HG03558 (cell line): ENCODE measurements at regions not wholly inside any gene's neighbourhood (a gene's known extent, or its start where the extent isn't known, plus 50 kb on each side); places are given as distances from the start of the nearest gene placed in this dataset.

Experiments
- ATAC-seq: cut with Tn5 transposase; IDR thresholded peaks from one replicate; pipeline ENCODE4 v1.9.1; 2021; ENCODE audit warnings: moderate number of reproducible peaks; ENCODE audit not compliant: unreplicated experiment; ENCODE audit errors: extremely low read depth

DNA sequence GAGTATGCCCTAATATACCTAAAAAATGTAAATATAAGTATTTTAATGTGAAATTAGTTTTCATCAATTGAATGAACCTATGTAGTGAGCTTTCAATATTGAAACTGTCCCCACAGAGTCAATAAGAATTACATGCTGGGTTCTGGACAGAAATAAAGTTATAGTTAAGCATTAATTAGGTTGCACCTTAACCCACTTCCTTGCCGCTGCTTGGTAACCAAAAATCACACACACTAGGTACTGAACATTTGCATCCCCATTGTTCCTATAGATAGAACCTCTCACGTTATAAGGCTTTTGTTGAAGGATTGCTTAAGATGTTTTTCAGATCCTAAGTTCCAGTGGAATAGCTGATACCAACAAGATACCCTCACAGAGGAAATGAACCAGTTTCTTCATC is 237.1 kb upstream of the OPRM1 start:
- ATAC-seq = no peak

GRCh38 chr6:153800580-153801188 is 238.4 kb upstream of the OPRM1 start:
- no peak for ATAC-seq

DNA sequence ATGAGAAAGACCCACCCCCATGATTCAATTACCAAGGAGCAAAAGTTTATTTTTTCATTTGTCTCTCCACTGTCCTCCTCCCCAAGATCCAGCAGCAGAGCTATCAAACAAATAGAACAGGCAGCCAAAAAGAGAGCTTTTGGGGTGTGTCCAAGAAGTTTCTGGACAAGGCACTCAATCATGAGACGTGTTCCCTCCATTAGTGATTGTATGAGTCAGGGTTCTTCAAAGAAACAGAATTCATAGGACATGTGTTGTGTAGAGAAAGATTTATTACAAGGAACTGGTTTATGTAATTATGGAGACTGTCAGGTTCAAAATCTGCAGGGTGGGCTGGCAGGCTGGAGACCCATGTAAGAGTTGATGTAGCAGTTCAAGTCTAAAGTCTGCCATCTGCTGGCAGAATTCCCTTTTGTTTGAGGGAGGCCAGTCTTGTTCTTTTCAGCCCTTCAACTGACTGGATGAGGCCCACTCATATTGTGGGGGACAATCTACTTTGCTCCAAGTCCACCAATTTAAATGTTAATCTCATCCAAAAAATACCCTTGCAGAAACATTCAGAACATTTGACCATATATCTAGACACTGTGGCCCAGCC is 248.1 kb upstream of the OPRM1 start:
- ATAC-seq = no peak

DNA sequence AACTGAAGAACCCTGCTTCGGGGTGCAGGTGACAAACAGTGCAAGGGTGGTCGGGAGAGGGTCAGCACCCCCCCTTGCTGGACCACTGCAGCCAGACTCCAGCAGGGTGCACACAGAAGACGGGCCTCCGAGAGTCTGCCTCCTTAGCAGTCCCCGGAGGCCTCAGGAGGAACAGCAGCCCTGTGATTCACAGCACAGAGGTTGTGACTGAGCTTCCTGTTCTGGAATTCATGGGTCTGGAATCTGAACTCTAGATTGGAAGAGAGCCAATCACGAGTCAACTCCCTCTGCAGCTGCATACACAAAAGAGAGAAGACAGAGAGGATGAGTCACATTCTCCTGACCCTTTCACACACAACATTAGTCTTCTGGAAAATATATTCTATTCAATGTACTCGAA is 249.0 kb upstream of the OPRM1 start:
- no peak for ATAC-seq

GRCh38 chr6:153787341-153787606 is 251.8 kb upstream of the OPRM1 start:
- ATAC-seq = no peak

DNA sequence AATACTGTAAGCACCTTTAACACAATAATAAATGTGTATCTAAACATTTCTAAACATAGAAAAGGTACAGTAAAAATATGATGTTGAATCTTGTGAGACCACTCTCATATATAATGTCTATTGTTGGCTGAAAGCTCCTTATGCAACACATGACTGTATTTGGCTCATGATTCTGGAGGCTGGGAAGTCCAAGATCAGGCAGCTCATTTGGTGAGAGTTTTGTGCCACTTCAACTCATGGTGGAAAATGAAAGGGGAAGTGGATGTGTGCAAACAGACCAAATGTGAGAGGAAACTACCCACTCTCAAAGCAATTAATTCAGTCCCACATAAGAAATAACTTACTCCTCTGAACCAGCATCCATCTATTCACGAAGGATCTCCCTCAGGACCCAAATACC is 257.7 kb upstream of the OPRM1 start:
- ATAC-seq = no peak

DNA sequence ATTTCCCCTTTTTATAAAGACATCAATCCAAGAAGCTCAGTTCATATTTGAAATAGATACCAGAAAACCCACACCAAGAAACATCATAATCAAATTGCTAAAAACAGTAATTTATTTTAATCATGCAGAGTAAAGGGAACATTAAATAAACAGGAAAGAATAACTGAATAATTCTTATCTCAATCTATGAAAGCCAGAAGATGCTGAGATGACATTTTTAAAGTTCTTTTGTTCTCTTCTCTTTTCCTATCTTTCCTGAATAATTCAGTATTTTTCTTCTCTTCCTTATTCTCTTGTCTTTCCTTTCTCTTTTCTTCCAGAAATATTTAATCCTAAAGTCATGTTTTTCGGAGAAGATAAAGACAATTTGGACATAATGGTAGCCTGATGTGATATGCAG is 259.0 kb upstream of the OPRM1 start:
- no peak for ATAC-seq

DNA sequence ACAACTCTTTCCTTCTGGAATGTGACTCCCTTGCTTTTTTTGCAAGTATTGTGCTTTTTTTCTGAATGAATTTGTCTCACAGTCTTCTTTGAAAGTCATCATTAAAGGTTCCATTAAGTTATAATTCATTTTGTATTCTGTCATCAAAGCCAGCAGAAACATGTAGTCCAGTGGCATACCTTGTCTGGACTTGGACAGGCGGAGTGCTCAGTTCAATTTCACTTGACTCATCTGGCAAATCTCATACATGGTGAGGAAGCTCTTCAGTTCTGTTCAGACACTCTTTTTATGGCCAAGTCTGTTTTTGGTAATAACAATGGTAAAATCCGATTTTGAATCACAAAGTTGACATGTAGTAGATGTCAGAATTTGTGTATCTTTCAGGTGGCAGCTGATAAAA is 260.8 kb upstream of the OPRM1 start:
- ATAC-seq = no peak

GRCh38 chr6:153771577-153771976 is 267.5 kb upstream of the OPRM1 start:
- ATAC-seq = no peak

DNA sequence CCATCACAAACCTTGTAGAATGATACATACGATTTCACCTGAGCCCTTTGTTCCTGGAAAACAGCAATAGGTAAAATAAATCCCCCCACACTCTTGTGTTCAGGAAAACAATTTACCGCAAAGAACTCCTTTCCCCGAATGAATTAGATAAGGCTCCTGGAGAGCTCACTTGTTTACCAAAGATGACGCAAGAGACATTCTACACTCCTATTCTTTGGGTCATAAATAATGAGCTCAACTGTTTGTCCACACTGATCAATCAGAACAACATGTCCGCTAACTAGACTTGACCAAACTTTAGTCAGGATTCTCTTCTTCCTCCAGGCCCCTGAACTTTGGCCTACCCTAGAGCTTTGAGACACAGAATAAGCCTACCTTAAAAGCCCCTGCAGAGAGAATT is 271.9 kb upstream of the OPRM1 start:
- ATAC-seq = no peak

GRCh38 chr6:153758516-153758915 is 280.5 kb upstream of the OPRM1 start:
- ATAC-seq = no peak

DNA sequence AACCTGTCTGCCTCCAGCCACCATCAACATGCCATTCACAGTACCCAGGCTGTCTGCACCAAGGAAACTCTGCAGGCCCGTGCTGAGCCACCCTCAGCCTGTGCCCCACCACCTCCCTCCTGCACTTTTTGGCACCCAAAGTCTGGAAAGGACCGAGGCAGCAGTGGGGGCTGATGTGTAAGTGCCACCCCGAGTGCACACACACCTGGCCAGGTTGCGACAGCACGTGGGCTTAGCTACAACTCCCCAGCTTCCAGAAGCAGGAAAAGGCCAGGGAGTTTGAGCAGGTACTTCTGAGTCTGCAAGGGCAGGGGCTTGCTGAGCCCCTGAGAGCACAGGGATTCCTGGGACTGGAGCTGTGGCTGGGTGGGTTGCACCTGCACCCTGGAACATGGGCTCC is 303.3 kb upstream of the OPRM1 start:
- ATAC-seq = no peak

- ATAC-seq = no peak
Measured at GRCh38 chr6:153729189-153729588, 309.9 kb upstream of the OPRM1 start.

- no peak for ATAC-seq
Measured at GRCh38 chr6:153727885-153728284, 311.2 kb upstream of the OPRM1 start.

GRCh38 chr6:153725456-153725855 is 313.6 kb upstream of the OPRM1 start:
- ATAC-seq = no peak

DNA sequence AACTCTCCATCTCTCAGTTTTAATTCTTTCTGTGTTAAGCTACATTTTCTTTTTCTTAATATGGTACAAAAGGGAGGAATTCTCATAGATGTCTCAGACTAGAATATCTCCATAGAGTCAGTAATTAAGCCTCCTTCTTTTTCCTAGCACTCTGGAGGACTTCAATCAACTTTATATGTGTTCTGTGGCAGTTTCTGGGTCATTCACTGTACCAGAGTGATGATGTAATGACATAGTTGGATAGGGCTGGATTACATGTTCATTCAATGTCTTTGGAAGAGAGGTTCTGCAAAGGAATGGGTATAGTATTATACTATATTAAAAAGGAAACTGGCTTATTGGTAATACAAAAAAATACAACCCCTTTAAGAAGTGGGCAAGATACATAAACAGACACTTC is 318.3 kb upstream of the OPRM1 start:
- no peak for ATAC-seq

GRCh38 chr6:153705429-153705828 is 333.6 kb upstream of the OPRM1 start:
- no peak for ATAC-seq

GRCh38 chr6:153702671-153703070 is 336.4 kb upstream of the OPRM1 start:
- no peak for ATAC-seq

GRCh38 chr6:153698637-153699036 is 340.4 kb upstream of the OPRM1 start:
- no peak for ATAC-seq

DNA sequence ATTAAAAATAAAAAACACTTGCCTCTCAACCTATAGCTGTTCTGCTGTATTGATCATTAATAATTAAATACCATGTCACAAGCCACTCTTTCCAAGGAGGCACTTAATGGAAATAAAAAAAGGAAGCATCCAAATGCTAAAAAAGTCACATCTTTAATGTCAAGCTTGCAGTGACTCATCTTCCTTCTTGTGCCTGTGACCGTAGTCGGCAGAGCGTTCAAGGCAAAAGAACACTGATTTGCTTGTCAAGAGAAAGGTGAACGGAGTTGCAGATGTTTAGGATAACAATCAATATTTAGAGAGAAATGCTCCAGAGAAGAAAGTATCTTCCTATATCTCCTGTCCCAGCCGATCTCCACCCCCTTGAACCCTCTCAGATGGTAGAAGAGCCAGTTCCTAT is 341.0 kb upstream of the OPRM1 start:
- ATAC-seq = no peak

DNA sequence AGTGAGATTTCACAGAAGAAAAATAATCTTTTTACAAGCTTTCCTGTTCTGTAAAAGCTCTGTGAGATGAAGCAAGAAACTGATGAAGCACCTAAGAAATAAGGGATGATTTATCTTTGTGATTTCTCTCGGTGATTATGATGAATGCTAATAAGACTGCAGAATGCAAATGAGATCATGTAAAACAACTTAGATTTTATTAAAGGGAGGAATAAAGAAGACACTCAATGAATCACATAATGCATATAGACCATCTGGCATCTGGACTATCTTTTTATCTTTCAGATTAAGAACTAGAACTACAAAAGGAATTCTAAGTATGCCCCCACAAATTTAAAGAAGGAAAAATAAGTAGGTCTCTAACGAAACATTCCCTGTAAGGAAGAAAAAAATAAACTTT is 361.5 kb upstream of the OPRM1 start:
- no peak for ATAC-seq

- no peak for ATAC-seq
Measured at GRCh38 chr6:153673750-153674149, 365.3 kb upstream of the OPRM1 start.

DNA sequence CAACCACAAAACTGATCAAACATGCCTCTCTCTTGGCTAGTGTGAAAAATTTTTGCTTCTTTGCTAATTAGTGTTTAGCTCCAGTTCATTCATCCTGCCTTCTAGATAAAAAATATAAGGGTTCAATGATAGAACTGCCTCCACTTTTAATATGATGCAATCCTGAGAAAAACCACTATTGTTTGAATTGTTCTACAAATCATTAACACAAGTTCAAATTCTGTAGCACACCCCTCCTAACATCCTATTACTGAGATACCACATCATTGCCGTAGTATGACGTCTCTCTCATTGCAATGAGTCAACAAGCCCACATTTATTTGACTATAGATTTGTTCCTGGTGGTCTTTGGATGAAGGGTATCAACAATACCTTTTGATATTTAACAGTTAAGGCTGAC is 365.8 kb upstream of the OPRM1 start:
- ATAC-seq = no peak
